Fibroblast of peridontal ligament (primary cell): ENCODE measurements at regions not wholly inside any gene's neighbourhood (a gene's known extent, or its start where the extent isn't known, plus 50 kb on each side); places are given as distances from the start of the nearest gene placed in this dataset.

ENCODE experiments used
- DNase-seq: peaks from one replicate; pipeline ENCODE4 v3.0.0-alpha.2; 2010; ENCODE audit errors: extremely low read depth

GRCh38 chr14:34018125-34018524, 67.3 kb upstream of the EGLN3 start:
- no peak for DNase-seq

GRCh38 chr14:34015383-34015782, 64.5 kb upstream of the EGLN3 start:
- no peak for DNase-seq

DNA sequence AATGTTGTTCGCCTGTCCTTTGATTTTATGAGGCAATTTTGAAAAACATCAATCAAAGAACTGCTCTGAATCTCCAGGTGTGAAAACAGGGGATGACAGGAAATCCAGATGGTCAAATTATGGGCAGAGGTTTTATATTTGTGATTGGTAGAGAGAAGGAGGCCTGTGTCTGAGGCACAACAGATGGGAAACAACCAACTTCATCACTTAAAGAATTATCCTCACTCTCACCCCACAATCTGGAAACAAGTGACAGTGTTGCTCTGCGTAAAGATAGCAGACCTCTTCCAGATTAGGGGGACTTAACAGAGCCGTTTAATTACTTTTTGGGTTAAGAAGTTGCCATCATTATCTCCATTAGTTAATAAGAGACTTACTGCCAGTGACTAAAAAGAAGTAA, 64.1 kb upstream of the EGLN3 start:
- no peak for DNase-seq

DNA sequence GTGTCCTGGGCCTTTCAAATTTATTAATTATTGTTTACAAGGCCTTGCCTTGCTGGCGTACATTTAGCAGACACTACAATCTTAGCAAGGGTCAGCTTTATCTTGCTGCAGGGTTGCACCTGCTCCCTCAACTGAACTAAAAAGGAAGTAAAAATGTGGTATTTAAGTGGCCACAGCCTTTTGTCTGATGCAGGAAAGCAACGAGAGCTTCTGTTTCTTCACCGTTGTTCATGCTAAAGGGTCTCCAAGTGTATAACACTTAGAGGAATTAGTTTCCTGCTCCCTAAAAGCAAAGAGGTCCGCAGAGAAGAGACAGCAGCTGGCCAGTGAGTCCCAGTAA, 62.8 kb upstream of the EGLN3 start:
- no peak for DNase-seq

- DNase-seq, result no peak
These were observed 62.3 kb upstream of the EGLN3 start for GRCh38 chr14:34012978-34013720.

GRCh38 chr14:34012369-34012768, 61.5 kb upstream of the EGLN3 start:
- DNase-seq, result no peak

GRCh38 chr14:34009956-34010355, 59.1 kb upstream of the EGLN3 start:
- DNase-seq, result no peak

DNA sequence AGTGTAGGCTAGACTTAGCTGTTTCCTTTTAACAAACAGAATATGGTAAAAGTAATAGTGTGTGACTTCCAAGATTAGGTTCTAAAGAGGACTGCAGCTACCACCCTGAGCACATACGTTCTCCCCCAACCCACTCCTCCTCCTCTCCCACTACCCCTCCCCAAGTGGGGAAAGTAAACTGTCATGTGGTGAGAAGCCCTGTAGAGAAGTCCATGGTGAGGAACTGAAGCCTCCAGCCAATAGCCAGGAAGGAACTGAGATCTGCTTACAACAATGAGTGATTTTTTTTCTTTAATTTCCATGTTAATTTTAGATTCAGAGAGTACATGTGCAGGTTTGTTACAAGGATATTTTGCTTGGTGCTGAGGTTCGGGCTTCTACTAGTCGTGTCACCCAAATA, 57.0 kb upstream of the EGLN3 start:
- DNase-seq, result no peak

DNA sequence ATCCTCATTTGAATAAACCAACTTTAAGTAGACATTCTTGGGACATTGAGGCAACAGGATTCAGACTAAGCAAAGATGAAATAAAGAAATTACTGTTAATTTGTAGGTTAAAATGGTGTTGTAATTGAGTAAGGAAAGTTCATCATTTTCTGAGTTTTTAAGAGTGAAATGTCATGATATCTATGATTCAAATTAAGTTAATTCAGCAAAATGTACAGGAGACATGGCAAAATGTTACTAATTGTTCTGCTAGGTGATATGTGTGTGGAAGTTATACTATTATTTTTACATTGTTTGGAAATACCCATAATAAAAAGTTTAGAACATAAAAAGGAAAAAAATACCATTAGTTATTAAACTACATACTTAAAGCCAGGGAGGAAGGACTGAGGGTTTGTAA, 55.0 kb upstream of the EGLN3 start:
- DNase-seq, result no peak

DNA sequence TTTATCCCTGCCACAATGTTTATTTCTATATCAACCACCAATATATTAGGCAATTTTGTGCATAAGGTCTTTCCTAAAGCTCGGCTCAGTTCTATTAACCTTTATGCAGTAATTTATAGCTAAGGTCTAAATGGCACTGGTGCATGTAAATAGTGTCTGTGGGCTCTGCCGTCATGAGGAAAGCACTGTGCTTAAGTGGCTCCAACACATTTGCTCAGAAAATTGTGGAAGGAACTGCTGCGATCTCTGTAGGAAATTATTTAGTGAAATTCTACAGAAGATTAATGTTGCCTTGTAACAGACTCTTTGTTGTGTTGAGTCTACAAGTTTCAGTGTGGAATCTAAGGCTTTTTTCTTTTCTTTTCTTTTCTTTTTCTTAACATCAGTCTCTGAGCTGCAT, 54.0 kb upstream of the EGLN3 start:
- no peak for DNase-seq

DNA sequence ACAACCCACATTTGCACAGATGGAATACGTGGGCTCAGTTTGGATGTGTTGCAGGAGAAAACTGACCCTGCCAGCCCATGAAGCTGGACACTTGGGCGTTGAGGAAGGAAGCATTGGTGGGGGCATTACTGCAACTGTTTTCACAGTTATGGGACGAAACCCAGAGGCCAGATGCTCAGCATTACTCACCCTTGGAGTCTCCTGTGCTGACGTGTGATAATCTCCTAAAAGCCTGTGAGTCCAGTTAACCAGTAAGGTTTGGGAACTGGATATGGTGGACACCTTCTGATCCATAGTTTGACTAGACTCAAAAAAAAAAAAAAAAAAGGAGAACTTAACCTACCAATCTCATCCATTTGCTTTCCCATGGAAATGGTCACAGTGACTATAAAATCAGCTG, 52.8 kb upstream of the EGLN3 start:
- no peak for DNase-seq

- DNase-seq, result no peak
These were observed 52.3 kb upstream of the EGLN3 start for GRCh38 chr14:34003082-34003668.
